Panc1 (cell line): ENCODE measurements at regions not wholly inside any gene's neighbourhood (a gene's known extent, or its start where the extent isn't known, plus 50 kb on each side); places are given as distances from the start of the nearest gene placed in this dataset.

Experiments used
- ATAC-seq: fragments of 200-7000 bp; cut with Tn5 transposase; 2 replicates; pipeline ENCODE4 v1.9.1; 2020; ENCODE audit warnings: mild to moderate bottlenecking, moderate library complexity
- BruUV-seq: library from RNA; stranded (reverse); fragments of 400-500 nt; replicated peaks from 2 replicates; lab custom pipeline; 2021; lab: Mats Ljungman, UMichigan
- CTCF ChIA-PET: fragments of 300-600 bp; sonication (Branson Sonifier 250); formaldehyde crosslinking; loops from one replicate; lab custom pipeline; 2022; ENCODE audit warnings: antibody characterized with exemption; lab: Charles Lee
- POLR2A ChIA-PET: fragments of 300-600 bp; sonication (Branson Sonifier 250); formaldehyde crosslinking; loops from one replicate; lab custom pipeline; 2022; ENCODE audit warnings: antibody characterized with exemption; lab: Charles Lee
- DNase-seq: peaks from one replicate; pipeline ENCODE4 v3.0.0-alpha.2; 2010; ENCODE audit warnings: low read depth, low spot score
- H3K27ac ChIP-seq: 2 replicates; pipeline ENCODE4 v1.5.1; 2011; ENCODE audit warnings: mild to moderate bottlenecking, low read length, inconsistent platforms
- H3K27me3 ChIP-seq: fragments of 200-500 bp; sonication (Bioruptor generic); 2 replicates; pipeline ENCODE4 v1.6.0; 2014; ENCODE audit warnings: low read length, inconsistent platforms; ENCODE audit not compliant: control insufficient read depth, insufficient read depth
- H3K36me3 ChIP-seq: fragments of 200-500 bp; sonication (Bioruptor generic); 2 replicates; pipeline ENCODE4 v1.5.1; 2014; ENCODE audit warnings: inconsistent platforms, mild to moderate bottlenecking, low read length, moderate library complexity; ENCODE audit not compliant: control insufficient read depth, insufficient read depth
- H3K4me1 ChIP-seq: 2 replicates; pipeline ENCODE4 v1.5.1; 2011; ENCODE audit warnings: inconsistent platforms, mild to moderate bottlenecking, low read length, moderate library complexity; ENCODE audit not compliant: control insufficient read depth, insufficient read depth
- H3K4me3 ChIP-seq, 2 experiments: 2 replicates each; pipeline ENCODE4 v1.5.1; 2011 to 2012; ENCODE audit warnings: low read depth in 2 of 2, low read length in 2 of 2, mild to moderate bottlenecking in 2 of 2, inconsistent platforms in 1 of 2, moderate library complexity in 1 of 2
- H3K9me3 ChIP-seq: fragments of 200-500 bp; sonication (Bioruptor generic); 2 replicates; pipeline ENCODE4 v1.5.1; 2014; ENCODE audit warnings: low read depth, mild to moderate bottlenecking, inconsistent platforms, low read length, moderate library complexity; ENCODE audit not compliant: control insufficient read depth, insufficient read depth
- POLR2AphosphoS5 ChIP-seq: IDR thresholded peaks from 2 replicates; pipeline ENCODE4 v1.6.1; 2012; ENCODE audit warnings: mild to moderate bottlenecking, low read depth, low read length, moderate library complexity
- SIN3A ChIP-seq: IDR thresholded peaks from 2 replicates; pipeline ENCODE4 v1.6.1; 2012; ENCODE audit warnings: low read depth, mild to moderate bottlenecking, low read length, moderate library complexity, borderline replicate concordance; ENCODE audit not compliant: insufficient read depth
- TCF7L2 ChIP-seq: IDR thresholded peaks from 2 replicates; pipeline ENCODE4 v1.6.1; 2011; ENCODE audit warnings: mild to moderate bottlenecking, low read depth, low read length, inconsistent platforms
- in situ Hi-C: cut with HindIII; loops from 2 replicates; pipeline ENCODE4 v1.10.0; 2016; ENCODE audit warnings: low sequenced_read_pairs, low pct_unique_long_range_greater_than_20kb
- intact Hi-C: fragments of 100-400 bp; cut with micrococcal nuclease; formaldehyde crosslinking; loops from one replicate; pipeline ENCODE4 v1.10.0; 2022; ENCODE audit not compliant: unreplicated experiment
- TF ChIP-seq, protein P1 (sequence below): fragments of 450-650 bp; IDR thresholded peaks from 2 replicates; pipeline ENCODE4 v1.5.1; 2017; ENCODE audit warnings: mild to moderate bottlenecking
- TF ChIP-seq, protein P2 (sequence below), 2 experiments: IDR thresholded peaks; 2 replicates each; pipeline ENCODE4 v1.6.1; 2011 to 2012; ENCODE audit warnings: low read depth in 2 of 2, control low read depth in 1 of 2, low read length in 1 of 2, mild to moderate bottlenecking in 1 of 2, moderate library complexity in 1 of 2; ENCODE audit not compliant: insufficient read depth in 1 of 2

DNA sequence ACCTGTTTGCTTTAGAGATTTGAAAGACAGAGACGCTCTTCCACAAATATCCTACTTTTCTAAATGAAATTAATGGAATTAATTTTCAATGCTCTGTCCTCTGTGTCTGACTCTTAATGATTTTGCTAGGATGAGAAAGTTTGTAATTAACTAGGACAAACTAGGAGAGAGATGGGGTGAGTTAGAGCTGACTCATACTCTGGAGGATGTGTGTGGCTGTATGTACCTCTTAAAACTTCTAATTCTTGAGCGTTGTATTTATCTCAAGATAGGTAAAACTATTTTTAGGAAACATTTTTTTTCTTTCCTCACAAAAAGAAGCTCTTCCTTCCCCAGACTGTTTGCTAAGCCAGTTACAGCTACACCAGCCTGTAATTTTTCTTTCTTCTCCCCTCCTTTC, 178.8 kb upstream of the ANKRD30A start:
- in situ Hi-C loops (no loop called here), intact Hi-C loops (no loop called here)
- DNase-seq (no peak), ATAC-seq (no peak)
- CTCF ChIA-PET = no interaction called here
- no peaks in the 10 kb centered on the region for H3K9me3 ChIP-seq
- POLR2A ChIA-PET = no interaction called here
- BruUV-seq = no TSS peak
- TF ChIP-seq TCF7L2 (no peak), POLR2AphosphoS5 (no peak), SIN3A (no peak)
- TF ChIP-seq, protein P1, sequence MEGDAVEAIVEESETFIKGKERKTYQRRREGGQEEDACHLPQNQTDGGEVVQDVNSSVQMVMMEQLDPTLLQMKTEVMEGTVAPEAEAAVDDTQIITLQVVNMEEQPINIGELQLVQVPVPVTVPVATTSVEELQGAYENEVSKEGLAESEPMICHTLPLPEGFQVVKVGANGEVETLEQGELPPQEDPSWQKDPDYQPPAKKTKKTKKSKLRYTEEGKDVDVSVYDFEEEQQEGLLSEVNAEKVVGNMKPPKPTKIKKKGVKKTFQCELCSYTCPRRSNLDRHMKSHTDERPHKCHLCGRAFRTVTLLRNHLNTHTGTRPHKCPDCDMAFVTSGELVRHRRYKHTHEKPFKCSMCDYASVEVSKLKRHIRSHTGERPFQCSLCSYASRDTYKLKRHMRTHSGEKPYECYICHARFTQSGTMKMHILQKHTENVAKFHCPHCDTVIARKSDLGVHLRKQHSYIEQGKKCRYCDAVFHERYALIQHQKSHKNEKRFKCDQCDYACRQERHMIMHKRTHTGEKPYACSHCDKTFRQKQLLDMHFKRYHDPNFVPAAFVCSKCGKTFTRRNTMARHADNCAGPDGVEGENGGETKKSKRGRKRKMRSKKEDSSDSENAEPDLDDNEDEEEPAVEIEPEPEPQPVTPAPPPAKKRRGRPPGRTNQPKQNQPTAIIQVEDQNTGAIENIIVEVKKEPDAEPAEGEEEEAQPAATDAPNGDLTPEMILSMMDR = no peak
- TF ChIP-seq, protein P2, sequence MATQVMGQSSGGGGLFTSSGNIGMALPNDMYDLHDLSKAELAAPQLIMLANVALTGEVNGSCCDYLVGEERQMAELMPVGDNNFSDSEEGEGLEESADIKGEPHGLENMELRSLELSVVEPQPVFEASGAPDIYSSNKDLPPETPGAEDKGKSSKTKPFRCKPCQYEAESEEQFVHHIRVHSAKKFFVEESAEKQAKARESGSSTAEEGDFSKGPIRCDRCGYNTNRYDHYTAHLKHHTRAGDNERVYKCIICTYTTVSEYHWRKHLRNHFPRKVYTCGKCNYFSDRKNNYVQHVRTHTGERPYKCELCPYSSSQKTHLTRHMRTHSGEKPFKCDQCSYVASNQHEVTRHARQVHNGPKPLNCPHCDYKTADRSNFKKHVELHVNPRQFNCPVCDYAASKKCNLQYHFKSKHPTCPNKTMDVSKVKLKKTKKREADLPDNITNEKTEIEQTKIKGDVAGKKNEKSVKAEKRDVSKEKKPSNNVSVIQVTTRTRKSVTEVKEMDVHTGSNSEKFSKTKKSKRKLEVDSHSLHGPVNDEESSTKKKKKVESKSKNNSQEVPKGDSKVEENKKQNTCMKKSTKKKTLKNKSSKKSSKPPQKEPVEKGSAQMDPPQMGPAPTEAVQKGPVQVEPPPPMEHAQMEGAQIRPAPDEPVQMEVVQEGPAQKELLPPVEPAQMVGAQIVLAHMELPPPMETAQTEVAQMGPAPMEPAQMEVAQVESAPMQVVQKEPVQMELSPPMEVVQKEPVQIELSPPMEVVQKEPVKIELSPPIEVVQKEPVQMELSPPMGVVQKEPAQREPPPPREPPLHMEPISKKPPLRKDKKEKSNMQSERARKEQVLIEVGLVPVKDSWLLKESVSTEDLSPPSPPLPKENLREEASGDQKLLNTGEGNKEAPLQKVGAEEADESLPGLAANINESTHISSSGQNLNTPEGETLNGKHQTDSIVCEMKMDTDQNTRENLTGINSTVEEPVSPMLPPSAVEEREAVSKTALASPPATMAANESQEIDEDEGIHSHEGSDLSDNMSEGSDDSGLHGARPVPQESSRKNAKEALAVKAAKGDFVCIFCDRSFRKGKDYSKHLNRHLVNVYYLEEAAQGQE (IDR thresholded peaks at IDR 0.05; ENCODE audit: insufficient read depth in 1 of 2, low read depth in 2 of 2, low read length in 1 of 2) = no peak
- no peaks in the 10 kb centered on the region for H3K36me3 ChIP-seq
- H3K27me3 ChIP-seq = no peaks in the 10 kb centered on the region
- H3K4me3 ChIP-seq = no peak overlapping the region
- no peaks in the 10 kb centered on the region for H3K4me1 ChIP-seq
- H3K27ac ChIP-seq = no peak overlapping the region

DNA sequence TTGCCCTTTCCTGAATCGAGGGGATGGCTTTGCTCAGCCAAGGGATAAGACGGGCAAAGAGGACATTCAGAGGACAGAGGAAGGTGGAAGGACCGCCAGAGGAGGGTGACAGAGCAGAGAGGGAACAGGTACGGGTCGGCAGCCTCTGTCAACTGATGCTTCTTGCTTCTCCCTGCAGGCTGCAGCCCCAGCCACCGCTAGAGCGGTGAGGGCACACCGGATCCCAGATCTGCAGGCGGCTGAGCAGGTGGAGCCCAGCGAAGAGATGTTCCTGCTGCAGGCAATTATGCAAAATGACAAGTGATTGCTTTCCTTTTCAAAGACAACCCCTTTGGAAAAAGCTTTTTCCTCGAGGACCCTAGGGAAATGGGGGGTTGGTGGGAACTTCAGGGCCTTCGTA, 181.9 kb upstream of the ANKRD30A start:
- Histone ChIP-seq H3K4me3 (no peak overlapping the region), H3K27ac (no peak overlapping the region), H3K9me3 (no peaks in the 10 kb centered on the region), H3K4me1 (no peaks in the 10 kb centered on the region), H3K36me3 (no peaks in the 10 kb centered on the region), H3K27me3 (no peaks in the 10 kb centered on the region)
- intact Hi-C loops = no loop called here
- CTCF ChIA-PET = no interaction called here
- no TSS peak for BruUV-seq
- POLR2A ChIA-PET = no interaction called here
- DNase-seq = no peak
- in situ Hi-C loops = no loop called here
- TF ChIP-seq SIN3A = no peak
- TF ChIP-seq, protein P2 (IDR thresholded peaks at IDR 0.05; ENCODE audit: insufficient read depth in 1 of 2, low read depth in 2 of 2, low read length in 1 of 2) = no peak
- no peak for TF ChIP-seq TCF7L2
- TF ChIP-seq POLR2AphosphoS5 = no peak
- TF ChIP-seq, protein P1 = no peak
- ATAC-seq = no peak
